ENCODE measurements at regions not wholly inside any gene's neighbourhood (a gene's known extent, or its start where the extent isn't known, plus 50 kb on each side); places are given as distances from the start of the nearest gene placed in this dataset.

DNA sequence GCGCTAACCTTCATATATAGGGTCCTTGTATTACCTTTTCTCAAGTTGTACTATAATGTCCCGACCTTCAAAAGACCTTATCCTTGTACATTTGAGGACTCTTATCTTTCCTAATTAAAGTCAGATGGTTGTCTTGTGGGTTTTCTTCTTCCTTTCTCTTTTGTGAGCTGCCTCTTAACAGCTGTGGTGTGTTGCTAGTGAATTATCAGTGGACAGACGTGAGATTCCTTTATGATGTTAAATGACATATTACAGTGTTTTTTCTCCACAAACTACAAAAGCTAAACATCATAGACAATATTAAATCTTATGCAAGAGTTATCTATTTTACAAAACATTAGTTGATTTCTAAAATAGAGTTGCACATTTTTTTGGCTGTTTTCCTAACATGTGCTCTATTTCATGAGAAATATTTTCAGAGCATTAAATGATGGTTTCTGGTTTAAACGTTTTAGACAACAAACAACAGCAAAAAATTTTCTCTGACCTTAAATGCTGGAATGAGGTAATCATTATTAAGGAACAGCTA lies 272.2 kb upstream of the NPVF start:
- Histone ChIP-seq H3K4me2 (ENCODE audit: low read length) (no peak overlapping the region), H3K9ac (ENCODE audit: low read length) (no peak overlapping the region), H3K27me3 (ENCODE audit: insufficient read depth, low read depth, low read length) (no peaks in the 10 kb centered on the region), H3K4me3 (ENCODE audit: low read length) (no peak overlapping the region), H4K20me1 (ENCODE audit: insufficient read depth) (no peaks in the 10 kb centered on the region), H3K36me3 (ENCODE audit: insufficient read depth, low read length) (no peaks in the 10 kb centered on the region), H2AFZ (ENCODE audit: low read depth, low read length) (no peak overlapping the region), H3K9me3 (ENCODE audit: low read length) (no peaks in the 10 kb centered on the region), H3K9me2 (ENCODE audit: insufficient read depth, low read length) (no peaks in the 10 kb centered on the region), H3K79me2 (replicated peaks; ENCODE audit: insufficient read depth, low read length) (no peaks in the 10 kb centered on the region), H3K27ac (ENCODE audit: low read length) (no peak overlapping the region), H3F3A (ENCODE audit: insufficient read depth, low read length, poor library complexity, severe bottlenecking) (no peaks in the 10 kb centered on the region)
- TF ChIP-seq CTCF (IDR thresholded peaks at IDR 0.05; ENCODE audit: poor library complexity, severe bottlenecking) (no peak), TAF1 (IDR thresholded peaks at IDR 0.05; ENCODE audit: low read depth) (no peak), EP300 (conservative IDR thresholded peaks at IDR 0.05; ENCODE audit: poor library complexity, severe bottlenecking) (no peak), SMC3 (conservative IDR thresholded peaks at IDR 0.05; ENCODE audit: poor library complexity) (no peak), RAD21 (conservative IDR thresholded peaks at IDR 0.05) (no peak), EZH2 (IDR thresholded peaks at IDR 0.05; ENCODE audit: borderline replicate concordance, insufficient read depth, low read length, poor library complexity, severe bottlenecking) (no peak), MXI1 (conservative IDR thresholded peaks at IDR 0.05; ENCODE audit: poor library complexity, severe bottlenecking) (no peak), POLR2AphosphoS5 (IDR thresholded peaks at IDR 0.05) (no peak)
- TF ChIP-seq, protein P1, sequence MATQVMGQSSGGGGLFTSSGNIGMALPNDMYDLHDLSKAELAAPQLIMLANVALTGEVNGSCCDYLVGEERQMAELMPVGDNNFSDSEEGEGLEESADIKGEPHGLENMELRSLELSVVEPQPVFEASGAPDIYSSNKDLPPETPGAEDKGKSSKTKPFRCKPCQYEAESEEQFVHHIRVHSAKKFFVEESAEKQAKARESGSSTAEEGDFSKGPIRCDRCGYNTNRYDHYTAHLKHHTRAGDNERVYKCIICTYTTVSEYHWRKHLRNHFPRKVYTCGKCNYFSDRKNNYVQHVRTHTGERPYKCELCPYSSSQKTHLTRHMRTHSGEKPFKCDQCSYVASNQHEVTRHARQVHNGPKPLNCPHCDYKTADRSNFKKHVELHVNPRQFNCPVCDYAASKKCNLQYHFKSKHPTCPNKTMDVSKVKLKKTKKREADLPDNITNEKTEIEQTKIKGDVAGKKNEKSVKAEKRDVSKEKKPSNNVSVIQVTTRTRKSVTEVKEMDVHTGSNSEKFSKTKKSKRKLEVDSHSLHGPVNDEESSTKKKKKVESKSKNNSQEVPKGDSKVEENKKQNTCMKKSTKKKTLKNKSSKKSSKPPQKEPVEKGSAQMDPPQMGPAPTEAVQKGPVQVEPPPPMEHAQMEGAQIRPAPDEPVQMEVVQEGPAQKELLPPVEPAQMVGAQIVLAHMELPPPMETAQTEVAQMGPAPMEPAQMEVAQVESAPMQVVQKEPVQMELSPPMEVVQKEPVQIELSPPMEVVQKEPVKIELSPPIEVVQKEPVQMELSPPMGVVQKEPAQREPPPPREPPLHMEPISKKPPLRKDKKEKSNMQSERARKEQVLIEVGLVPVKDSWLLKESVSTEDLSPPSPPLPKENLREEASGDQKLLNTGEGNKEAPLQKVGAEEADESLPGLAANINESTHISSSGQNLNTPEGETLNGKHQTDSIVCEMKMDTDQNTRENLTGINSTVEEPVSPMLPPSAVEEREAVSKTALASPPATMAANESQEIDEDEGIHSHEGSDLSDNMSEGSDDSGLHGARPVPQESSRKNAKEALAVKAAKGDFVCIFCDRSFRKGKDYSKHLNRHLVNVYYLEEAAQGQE (IDR thresholded peaks at IDR 0.05; ENCODE audit: borderline replicate concordance), result no peak

- Histone ChIP-seq H3K36me3 (ENCODE audit: insufficient read depth, low read length) (no peaks in the 10 kb centered on the region), H3F3A (ENCODE audit: insufficient read depth, low read length, poor library complexity, severe bottlenecking) (no peaks in the 10 kb centered on the region), H2AFZ (ENCODE audit: low read depth, low read length) (no peak overlapping the region), H3K9me3 (ENCODE audit: low read length) (no peaks in the 10 kb centered on the region), H3K4me2 (ENCODE audit: low read length) (no peak overlapping the region), H4K20me1 (ENCODE audit: insufficient read depth) (no peaks in the 10 kb centered on the region), H3K79me2 (replicated peaks; ENCODE audit: insufficient read depth, low read length) (no peaks in the 10 kb centered on the region), H3K4me3 (ENCODE audit: low read length) (no peak overlapping the region), H3K27ac (ENCODE audit: low read length) (no peak overlapping the region), H3K27me3 (ENCODE audit: insufficient read depth, low read depth, low read length) (no peaks in the 10 kb centered on the region), H3K9me2 (ENCODE audit: insufficient read depth, low read length) (no peaks in the 10 kb centered on the region), H3K9ac (ENCODE audit: low read length) (no peak overlapping the region)
- TF ChIP-seq RAD21 (conservative IDR thresholded peaks at IDR 0.05) (no peak), CTCF (IDR thresholded peaks at IDR 0.05; ENCODE audit: poor library complexity, severe bottlenecking) (no peak), EZH2 (IDR thresholded peaks at IDR 0.05; ENCODE audit: borderline replicate concordance, insufficient read depth, low read length, poor library complexity, severe bottlenecking) (no peak)
- TF ChIP-seq, protein P1 (IDR thresholded peaks at IDR 0.05; ENCODE audit: borderline replicate concordance), result no peak
Measured at GRCh38 chr7:25503306-25503705, 275.0 kb upstream of the NPVF start.

Measured in neural cell (in vitro differentiated cells).